Endothelial cell of umbilical vein (primary cell): ENCODE measurements at regions not wholly inside any gene's neighbourhood (a gene's known extent, or its start where the extent isn't known, plus 50 kb on each side); places are given as distances from the start of the nearest gene placed in this dataset.

Experiments
- BruUV-seq: library from RNA; stranded (reverse); fragments of 400-500 nt; replicated peaks from 2 replicates; lab custom pipeline; 2021; lab: Mats Ljungman, UMichigan
- CTCF ChIA-PET: fragments of 300-600, 350-600 bp; sonication (Branson Sonifier 250); formaldehyde crosslinking; loops from one replicate; lab custom pipeline; 2021; ENCODE audit warnings: antibody characterized with exemption, inconsistent platforms; lab: Charles Lee
- POLR2A ChIA-PET: fragments of 300-600, 350-600 bp; sonication (Branson Sonifier 250); formaldehyde crosslinking; loops from one replicate; lab custom pipeline; 2021; ENCODE audit warnings: antibody characterized with exemption, inconsistent platforms; lab: Charles Lee
- DNase-seq: peaks from one replicate; pipeline ENCODE4 v3.0.0-alpha.2; 2011; ENCODE audit warnings: low read depth, low spot score
- FAIRE-seq: peaks from 2 replicates; lab custom pipeline; 2011; peaks lifted over from hg19 to GRCh38; lab: Jason Lieb, UNC
- H2AFZ ChIP-seq: 2 replicates; pipeline ENCODE4 v1.6.0; 2012; ENCODE audit warnings: low read depth, low read length, control low read depth, inconsistent platforms
- H3K27ac ChIP-seq: 2 replicates; pipeline ENCODE4 v1.5.1; 2011; ENCODE audit warnings: low read depth, mild to moderate bottlenecking, control low read depth, low read length, moderate library complexity; ENCODE audit not compliant: insufficient read depth
- H3K27me3 ChIP-seq, 2 experiments: 2 replicates each; pipeline versions ENCODE4 v1.6.0 to v1.6.1; 2011; ENCODE audit warnings: low read length in 2 of 2, mixed read lengths in 1 of 2; ENCODE audit not compliant: control insufficient read depth in 2 of 2, insufficient read depth in 2 of 2
- H3K36me3 ChIP-seq, 2 experiments: 2 replicates in 1 of 2; 3 replicates in 1 of 2; pipeline ENCODE4 v1.5.1; 2011; ENCODE audit warnings: low read length in 2 of 2, mild to moderate bottlenecking in 1 of 2, moderate library complexity in 1 of 2; ENCODE audit not compliant: control insufficient read depth in 2 of 2, insufficient read depth in 2 of 2; ENCODE audit errors: extremely low read depth in 1 of 2
- H3K4me1 ChIP-seq: 3 replicates; pipeline ENCODE4 v1.5.1; 2011; ENCODE audit warnings: mild to moderate bottlenecking, low read length; ENCODE audit not compliant: control insufficient read depth, insufficient read depth; ENCODE audit errors: extremely low read depth
- H3K4me2 ChIP-seq: 2 replicates; pipeline ENCODE4 v1.6.1; 2011; ENCODE audit warnings: low read length, control low read depth, mixed read lengths; ENCODE audit not compliant: insufficient read depth
- H3K4me3 ChIP-seq, 3 experiments: fragments of 200-600 bp in 1 of 3; sonication (generic), shearing (Covaris generic) in 1 of 3; replicated peaks in 1 of 3; 2 replicates each; pipeline ENCODE4 v1.5.1; 2011 to 2016; ENCODE audit warnings: control low read depth in 3 of 3, low read length in 3 of 3, mild to moderate bottlenecking in 2 of 3, inconsistent platforms in 1 of 3, low read depth in 1 of 3, moderate library complexity in 1 of 3; ENCODE audit not compliant: insufficient read depth in 1 of 3
- H3K79me2 ChIP-seq: 2 replicates; pipeline ENCODE4 v1.6.0; 2012; ENCODE audit warnings: low read length, inconsistent platforms; ENCODE audit not compliant: control insufficient read depth, insufficient read depth
- H3K9ac ChIP-seq: replicated peaks from 2 replicates; pipeline ENCODE3; 2011; ENCODE audit warnings: low read length, control low read depth; ENCODE audit not compliant: insufficient read depth; ENCODE audit errors: extremely low read depth
- H3K9me1 ChIP-seq: replicated peaks from 3 replicates; pipeline ENCODE4 v1.6.0; 2011; ENCODE audit warnings: mild to moderate bottlenecking, low read length; ENCODE audit not compliant: control insufficient read depth, insufficient read depth; ENCODE audit errors: extremely low read depth
- H3K9me3 ChIP-seq: replicated peaks from 2 replicates; pipeline ENCODE4 v1.5.1; 2012; ENCODE audit warnings: low read length, inconsistent platforms; ENCODE audit not compliant: control insufficient read depth, insufficient read depth
- H4K20me1 ChIP-seq: replicated peaks from 2 replicates; pipeline ENCODE3; 2011; ENCODE audit warnings: mild to moderate bottlenecking, low read length; ENCODE audit not compliant: control insufficient read depth, insufficient read depth; ENCODE audit errors: extremely low read depth
- EZH2 ChIP-seq: IDR thresholded peaks from 2 replicates; pipeline ENCODE4 v1.6.1; 2012; ENCODE audit warnings: borderline replicate concordance, low read depth, mild to moderate bottlenecking, moderate library complexity, low read length, inconsistent platforms; ENCODE audit not compliant: severe bottlenecking
- FOS ChIP-seq: IDR thresholded peaks from 2 replicates; pipeline ENCODE4 v1.6.1; 2011; ENCODE audit warnings: mild to moderate bottlenecking, low read length, moderate library complexity, borderline replicate concordance; ENCODE audit not compliant: insufficient read depth
- GATA2 ChIP-seq: IDR thresholded peaks from 2 replicates; pipeline ENCODE4 v1.7.0; 2011; ENCODE audit warnings: low read depth, mild to moderate bottlenecking, moderate library complexity, mixed read lengths, low read length; ENCODE audit not compliant: insufficient read length, insufficient read depth
- JUN ChIP-seq: IDR thresholded peaks from 2 replicates; pipeline ENCODE4 v1.6.1; 2011; ENCODE audit warnings: borderline replicate concordance, low read depth; ENCODE audit not compliant: insufficient read length, insufficient read depth
- MYC ChIP-seq: IDR thresholded peaks from one replicate; pipeline ENCODE4 v1.6.1; 2011; ENCODE audit warnings: mild to moderate bottlenecking, low read depth, low read length
- POLR2A ChIP-seq: IDR thresholded peaks from 2 replicates; pipeline ENCODE4 v1.6.1; 2012; ENCODE audit warnings: low read depth, mild to moderate bottlenecking, control low read depth, low read length
- POLR2AphosphoS5 ChIP-seq: IDR thresholded peaks from 2 replicates; pipeline ENCODE4 v1.6.1; 2012; ENCODE audit warnings: low read depth, mild to moderate bottlenecking, control low read depth, low read length, moderate library complexity; ENCODE audit not compliant: insufficient read depth
- dilution Hi-C: fragments of 300-500 bp; cut with MboI; formaldehyde crosslinking; loops from one replicate; pipeline ENCODE4 v1.15.0; 2019; ENCODE audit warnings: low sequenced_read_pairs; ENCODE audit not compliant: extremely low pct_ligation_motif_present
- intact Hi-C: fragments of 100-400 bp; cut with micrococcal nuclease; formaldehyde crosslinking; loops from one replicate; pipeline ENCODE4 v1.10.0; 2022
- TF ChIP-seq, protein P1 (sequence below), 2 donors: IDR thresholded peaks; 1 replicate in 1 of 2; 2 replicates in 1 of 2; pipeline ENCODE4 v1.5.1; 2011; ENCODE audit warnings: low read length in 2 of 2, mild to moderate bottlenecking in 2 of 2, moderate library complexity in 2 of 2, control low read depth in 1 of 2, inconsistent platforms in 1 of 2, low read depth in 1 of 2; ENCODE audit not compliant: insufficient read depth in 1 of 2; ENCODE audit errors: extremely low read depth in 1 of 2
- TF ChIP-seq, protein P2 (sequence below): IDR thresholded peaks from 2 replicates; pipeline ENCODE4 v1.6.1; 2011; ENCODE audit not compliant: insufficient read depth, insufficient read length

DNA sequence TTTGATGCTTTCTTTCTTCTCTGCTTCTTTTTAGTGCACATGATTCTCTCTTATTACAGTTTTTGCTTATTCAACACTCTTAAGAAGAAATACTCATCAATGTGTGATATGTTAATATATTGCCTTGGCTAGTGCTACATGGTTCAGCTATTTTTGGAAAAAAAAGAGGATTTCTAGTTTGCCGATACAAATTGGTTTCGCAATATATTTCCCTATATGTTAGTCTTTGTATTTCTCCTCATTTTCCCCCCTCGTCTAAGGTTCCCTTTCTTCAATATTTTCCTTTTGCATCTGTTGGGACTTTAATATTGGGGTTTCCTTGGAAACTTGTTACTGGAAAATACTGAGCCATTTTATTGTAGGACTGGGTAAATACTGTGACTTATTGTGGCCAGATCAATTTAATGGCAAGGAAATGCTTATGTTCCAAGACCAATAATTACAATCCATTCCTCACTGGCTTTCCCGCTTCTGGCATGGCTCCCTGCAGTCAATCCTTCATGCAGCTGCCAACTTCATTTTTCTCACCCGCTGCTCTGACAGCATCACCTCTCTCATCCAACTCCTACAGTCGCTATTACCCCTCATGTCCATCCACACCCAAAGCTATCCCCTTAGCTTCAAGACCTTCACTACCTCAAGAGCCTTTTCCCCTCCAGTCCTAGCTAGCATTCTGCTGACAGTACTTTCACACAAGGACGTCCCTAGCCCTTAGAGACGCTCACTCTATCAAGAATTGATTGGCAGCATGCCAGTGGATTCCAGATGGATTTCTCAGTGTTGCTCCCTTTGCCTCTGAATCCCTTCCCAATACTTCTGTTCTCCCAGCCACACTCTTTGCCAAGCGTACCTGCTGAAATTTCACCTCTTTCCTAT, 280.1 kb upstream of the TMTC4 start:
- H3K4me3 ChIP-seq, result no peak overlapping the region
- no peak overlapping the region for H3K27ac ChIP-seq
- H3K9me1 ChIP-seq, result no peaks in the 10 kb centered on the region
- DNase-seq (no peak), FAIRE-seq (no peak)
- H3K9me3 ChIP-seq, result no peaks in the 10 kb centered on the region
- intact Hi-C loops (no loop called here), dilution Hi-C loops (no loop called here)
- no peaks in the 10 kb centered on the region for H3K27me3 ChIP-seq
- POLR2A ChIA-PET, result no interaction called here
- H3K4me2 ChIP-seq, result no peak overlapping the region
- H3K79me2 ChIP-seq, result no peaks in the 10 kb centered on the region
- no peak overlapping the region for H2AFZ ChIP-seq
- TF ChIP-seq, protein P1, sequence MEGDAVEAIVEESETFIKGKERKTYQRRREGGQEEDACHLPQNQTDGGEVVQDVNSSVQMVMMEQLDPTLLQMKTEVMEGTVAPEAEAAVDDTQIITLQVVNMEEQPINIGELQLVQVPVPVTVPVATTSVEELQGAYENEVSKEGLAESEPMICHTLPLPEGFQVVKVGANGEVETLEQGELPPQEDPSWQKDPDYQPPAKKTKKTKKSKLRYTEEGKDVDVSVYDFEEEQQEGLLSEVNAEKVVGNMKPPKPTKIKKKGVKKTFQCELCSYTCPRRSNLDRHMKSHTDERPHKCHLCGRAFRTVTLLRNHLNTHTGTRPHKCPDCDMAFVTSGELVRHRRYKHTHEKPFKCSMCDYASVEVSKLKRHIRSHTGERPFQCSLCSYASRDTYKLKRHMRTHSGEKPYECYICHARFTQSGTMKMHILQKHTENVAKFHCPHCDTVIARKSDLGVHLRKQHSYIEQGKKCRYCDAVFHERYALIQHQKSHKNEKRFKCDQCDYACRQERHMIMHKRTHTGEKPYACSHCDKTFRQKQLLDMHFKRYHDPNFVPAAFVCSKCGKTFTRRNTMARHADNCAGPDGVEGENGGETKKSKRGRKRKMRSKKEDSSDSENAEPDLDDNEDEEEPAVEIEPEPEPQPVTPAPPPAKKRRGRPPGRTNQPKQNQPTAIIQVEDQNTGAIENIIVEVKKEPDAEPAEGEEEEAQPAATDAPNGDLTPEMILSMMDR (IDR thresholded peaks at IDR 0.05; ENCODE audit: extremely low read depth in 1 of 2, insufficient read depth in 1 of 2, low read depth in 1 of 2, low read length in 2 of 2), result no peak
- TF ChIP-seq FOS (no peak), POLR2A (no peak), GATA2 (no peak), JUN (no peak), POLR2AphosphoS5 (no peak), MYC (no peak), EZH2 (no peak)
- TF ChIP-seq, protein P2, sequence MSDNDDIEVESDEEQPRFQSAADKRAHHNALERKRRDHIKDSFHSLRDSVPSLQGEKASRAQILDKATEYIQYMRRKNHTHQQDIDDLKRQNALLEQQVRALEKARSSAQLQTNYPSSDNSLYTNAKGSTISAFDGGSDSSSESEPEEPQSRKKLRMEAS, result no peak
- BruUV-seq, result no TSS peak
- no peak overlapping the region for H3K9ac ChIP-seq
- CTCF ChIA-PET, result interaction anchor here (0.8 kb wide), 1 partner anchor 19 kb away, joined by 3 read pairs; no protein-coding TSS in a partner anchor
- no peaks in the 10 kb centered on the region for H3K4me1 ChIP-seq
- H3K36me3 ChIP-seq, result no peaks in the 10 kb centered on the region
- H4K20me1 ChIP-seq, result no peaks in the 10 kb centered on the region
